Heart right ventricle (tissue), 16 donors: ENCODE measurements at regions not wholly inside any gene's neighbourhood (a gene's known extent, or its start where the extent isn't known, plus 50 kb on each side); places are given as distances from the start of the nearest gene placed in this dataset.
"Not testable (repeated sequence)": the region's sequence is repeated elsewhere in the genome, so short reads cannot be mapped to it uniquely, and the experiment has no call there.

ENCODE experiments used
- ATAC-seq, 8 donors: fragments of 200-7000 bp; cut with Tn5 transposase; one replicate each; pipeline ENCODE4 v1.9.1; 2020; ENCODE audit warnings: mild to moderate bottlenecking in 8 of 8, moderate library complexity in 8 of 8, moderate number of reproducible peaks in 1 of 8
- DNase-seq, 2 donors: peaks; one replicate each; pipeline ENCODE4 v3.0.0-alpha.2; 2020
- H3K27ac ChIP-seq, 10 donors: fragments of 200-600 bp; sonication (generic) in 2 of 10; one replicate each; pipeline versions ENCODE4 v1.5.0 to v1.8.0; 2020 to 2022; ENCODE audit warnings: mild to moderate bottlenecking in 3 of 10
- H3K27me3 ChIP-seq, 7 donors: fragments of 200-600 bp; one replicate each; pipeline ENCODE4 v1.8.0; 2021 to 2022; ENCODE audit warnings: mild to moderate bottlenecking in 2 of 7
- H3K36me3 ChIP-seq, 9 donors: fragments of 200-600 bp; sonication (generic) in 1 of 9; one replicate each; pipeline versions ENCODE4 v1.5.0 to v1.8.0; 2020 to 2022; ENCODE audit warnings: mild to moderate bottlenecking in 2 of 9
- H3K4me1 ChIP-seq, 9 donors: fragments of 200-600 bp; sonication (generic) in 1 of 9; one replicate each; pipeline versions ENCODE4 v1.5.0 to v1.8.0; 2020 to 2022; ENCODE audit warnings: mild to moderate bottlenecking in 4 of 9
- H3K4me3 ChIP-seq, 10 donors: fragments of 200-600 bp; sonication (generic) in 2 of 10; one replicate each; pipeline versions ENCODE4 v1.5.0 to v1.8.0; 2020 to 2022; ENCODE audit warnings: mild to moderate bottlenecking in 7 of 10, moderate library complexity in 2 of 10
- H3K9me3 ChIP-seq, 11 donors: fragments of 200-600 bp in 10 of 11; sonication (generic) in 2 of 11; one replicate each; pipeline versions ENCODE4 v1.5.0 to v1.8.0; 2013 to 2022; ENCODE audit warnings: mild to moderate bottlenecking in 2 of 11, control low read depth in 1 of 11, moderate library complexity in 1 of 11
- WGBS, 2 donors: extraction: QIAGEN DNeasy Blood & Tissue Kit; methylation state at CpG; one replicate each; pipeline ENCODE4 v1.1.7; 2013; ENCODE audit warnings: inconsistent platforms in 1 of 2; 5-methylcytosine and 5-hydroxymethylcytosine counted together
- intact Hi-C, 10 donors: fragments of 100-400 bp; cut with DNase I; formaldehyde crosslinking; loops; one replicate each; pipeline versions ENCODE4 v1.11.1 to v1.14.2; 2022
- TF ChIP-seq, protein P1 (sequence below), 9 donors: fragments of 200-600 bp; sonication (generic) in 2 of 9; IDR thresholded peaks; one replicate each; pipeline versions ENCODE4 v1.5.0 to v1.8.0; 2021 to 2022; ENCODE audit warnings: antibody characterized with exemption in 9 of 9, mild to moderate bottlenecking in 5 of 9, moderate library complexity in 1 of 9
- donor health status: Arrhythmogenic right ventricular cardiomyopathy.
- donor health status: ischemic (EF 13 %, LVEDD 7.1; RV severe dilation, severe dysfunction).
- donor health status: healthy with polysubstance abuse.
- donor health status: DM: no; HTN: yes; CAD: no.
- donor health status: DM: no; HTN: no; CAD: no.
- donor health status: ischemic (EF 25% LVEDD 6.9; RV normal size, moderate dysfunction).
- donor health status: ischemic (EF 25% LVEDD 5.7; RV mildly dilated, moderate dysfunction).
- donor health status: healthy.
- donor health status: DM: yes; HTN: yes; CAD: no.
- donor health status: Ischemic cardiomyopathy.
- donor health status: ischemic (EF 35%, LVEDD 5.7; RV mildly dilated, moderate dysfunction).
- donor health status: nonischemic (EF 11% LVEDD 7.7; RV severe dilation, severe dysfunction).
- donor health status: DM: yes; HTN: yes; CAD: no.
- donor health status: PGD.
- donor health status: ischemic (EF 29% LVEDD 5.4; RV normal size, mild dysfunction).
- donor health status: nonischemic (EF 23%, LVEDD 6.1; RV moderate dilation, normal function).

DNA sequence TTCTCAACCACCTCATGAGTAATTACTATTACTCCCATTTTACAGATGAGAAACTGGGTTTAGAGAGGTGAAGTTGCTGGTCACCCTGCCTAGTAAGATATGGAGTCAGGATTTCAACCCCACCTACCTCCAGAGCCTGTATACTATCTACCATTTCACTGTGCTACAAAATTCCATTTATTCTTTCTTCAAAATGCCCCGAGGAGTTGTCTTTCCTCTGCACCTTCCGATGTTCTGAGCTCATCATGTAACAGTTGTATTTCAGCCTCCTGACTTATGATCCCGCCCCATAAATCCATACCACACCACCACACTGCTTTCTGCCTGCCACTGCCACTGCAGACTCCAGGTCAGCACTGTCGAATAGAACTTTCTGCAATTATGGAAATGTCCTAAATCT is 71.3 kb upstream of the SLC25A36 start:
- Histone ChIP-seq H3K36me3 (no peaks in the 10 kb centered on the region), H3K27me3 (peaks cover 0 to 3% (median 0%) of the 10 kb centered on the region in 7 donors), H3K27ac (no peak overlapping the region), H3K9me3 (peaks cover 0 to 10% (median 0%) of the 10 kb centered on the region in 11 donors), H3K4me1 (no peaks in the 10 kb centered on the region), H3K4me3 (no peak overlapping the region)
- intact Hi-C loops, result no loop called here
- 80 to 85% methylated on average over 4 of the region's 4 CpGs for WGBS, 2 donors
- TF ChIP-seq, protein P1, sequence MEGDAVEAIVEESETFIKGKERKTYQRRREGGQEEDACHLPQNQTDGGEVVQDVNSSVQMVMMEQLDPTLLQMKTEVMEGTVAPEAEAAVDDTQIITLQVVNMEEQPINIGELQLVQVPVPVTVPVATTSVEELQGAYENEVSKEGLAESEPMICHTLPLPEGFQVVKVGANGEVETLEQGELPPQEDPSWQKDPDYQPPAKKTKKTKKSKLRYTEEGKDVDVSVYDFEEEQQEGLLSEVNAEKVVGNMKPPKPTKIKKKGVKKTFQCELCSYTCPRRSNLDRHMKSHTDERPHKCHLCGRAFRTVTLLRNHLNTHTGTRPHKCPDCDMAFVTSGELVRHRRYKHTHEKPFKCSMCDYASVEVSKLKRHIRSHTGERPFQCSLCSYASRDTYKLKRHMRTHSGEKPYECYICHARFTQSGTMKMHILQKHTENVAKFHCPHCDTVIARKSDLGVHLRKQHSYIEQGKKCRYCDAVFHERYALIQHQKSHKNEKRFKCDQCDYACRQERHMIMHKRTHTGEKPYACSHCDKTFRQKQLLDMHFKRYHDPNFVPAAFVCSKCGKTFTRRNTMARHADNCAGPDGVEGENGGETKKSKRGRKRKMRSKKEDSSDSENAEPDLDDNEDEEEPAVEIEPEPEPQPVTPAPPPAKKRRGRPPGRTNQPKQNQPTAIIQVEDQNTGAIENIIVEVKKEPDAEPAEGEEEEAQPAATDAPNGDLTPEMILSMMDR (IDR thresholded peaks at IDR 0.05), result no peak
- DNase-seq (no peak), ATAC-seq (no peak)

DNA sequence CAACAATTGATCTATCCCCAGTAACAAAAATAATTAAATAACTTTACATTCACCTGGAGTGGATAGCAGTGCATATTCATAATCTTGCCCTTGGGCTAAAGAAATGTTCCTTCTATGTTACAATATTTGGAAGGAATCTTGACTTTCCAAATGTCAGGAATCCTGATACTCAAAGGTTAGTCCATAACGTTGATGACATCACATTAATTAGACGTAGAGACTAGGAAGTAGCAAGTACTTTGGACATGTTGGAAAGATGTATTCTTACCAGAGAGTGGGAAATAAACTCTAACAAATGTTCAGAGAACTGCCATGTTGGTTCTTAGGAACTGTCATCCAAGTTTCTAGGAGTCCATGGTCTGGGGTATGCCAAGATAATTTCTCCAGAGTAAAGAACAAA is 70.6 kb upstream of the SLC25A36 start:
- H3K36me3 ChIP-seq, result no peaks in the 10 kb centered on the region
- H3K27me3 ChIP-seq, result peaks cover 0 to 3% (median 0%) of the 10 kb centered on the region in 7 donors
- 75 to 79% methylated on average over 2 of the region's 2 CpGs for WGBS, 2 donors
- no peak for ATAC-seq
- no peak for DNase-seq
- H3K4me3 ChIP-seq, result no peak overlapping the region
- TF ChIP-seq, protein P1 (IDR thresholded peaks at IDR 0.05), result no peak
- H3K27ac ChIP-seq, result no peak overlapping the region
- H3K4me1 ChIP-seq, result no peaks in the 10 kb centered on the region
- H3K9me3 ChIP-seq, result peaks cover 0 to 4% (median 0%) of the 10 kb centered on the region in 11 donors
- intact Hi-C loops, result no loop called here

DNA sequence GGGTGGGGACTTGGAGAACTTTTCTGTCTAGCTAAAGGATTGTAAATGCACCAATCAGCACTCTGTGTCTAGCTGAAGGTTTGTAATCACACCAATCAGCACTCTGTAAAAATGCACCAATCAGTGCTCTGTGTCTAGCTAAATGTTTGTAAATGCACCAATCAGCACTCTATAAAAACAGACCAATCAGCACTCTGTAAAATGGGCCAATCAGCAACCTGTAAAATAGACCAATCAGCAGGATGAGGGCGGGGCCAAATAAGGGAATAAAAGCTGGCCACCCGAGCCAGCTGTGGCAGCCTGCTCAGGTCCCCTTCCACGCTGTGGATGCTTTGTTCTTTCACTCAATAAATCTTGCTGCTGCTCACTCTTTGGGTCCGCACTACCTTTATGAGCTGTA is 69.5 kb upstream of the SLC25A36 start:
- H3K36me3 ChIP-seq, H3K9me3 ChIP-seq, H3K27ac ChIP-seq, H3K4me1 ChIP-seq, H3K27me3 ChIP-seq, intact Hi-C loops, DNase-seq, ATAC-seq, H3K4me3 ChIP-seq: not testable (repeated sequence)
- 59 to 62% methylated on average over 4 of the region's 4 CpGs for WGBS, 2 donors

DNA sequence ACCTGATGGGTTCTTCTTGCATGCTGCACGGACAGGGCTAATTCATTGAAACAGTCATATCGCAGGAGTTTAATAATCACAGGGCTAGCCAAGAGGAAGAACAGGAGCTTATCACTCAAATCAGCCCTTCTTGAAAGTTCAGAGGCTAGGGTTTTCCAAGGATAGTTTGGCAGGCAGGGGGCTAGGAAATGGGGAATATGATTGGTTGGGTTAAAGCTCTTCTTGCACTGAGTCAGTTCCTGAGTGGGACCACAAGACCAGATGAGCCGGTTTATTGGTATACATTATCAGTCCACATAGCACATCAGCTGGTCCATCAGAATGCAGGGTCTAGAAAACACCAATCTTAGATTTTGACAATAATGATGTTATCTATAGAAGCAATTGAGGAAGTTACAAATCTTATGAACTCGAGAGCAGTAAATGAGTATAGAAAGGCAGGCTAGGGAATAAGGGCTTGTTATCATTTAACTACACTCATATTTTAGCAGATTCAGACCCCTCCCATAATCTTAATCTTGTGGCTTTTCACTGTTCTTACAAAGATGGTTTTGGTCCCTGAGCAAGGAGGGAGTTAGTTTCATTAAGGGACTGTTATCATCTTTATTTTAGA is 58.1 kb upstream of the SLC25A36 start:
- ATAC-seq, result no peak
- WGBS, 2 donors, result 80 to 82% methylated on average over 4 of the region's 4 CpGs
- Histone ChIP-seq H3K36me3 (no peaks in the 10 kb centered on the region), H3K27me3 (peaks cover 0 to 2% (median 0%) of the 10 kb centered on the region in 7 donors), H3K27ac (no peak overlapping the region), H3K9me3 (peaks cover 0 to 3% (median 0%) of the 10 kb centered on the region in 11 donors), H3K4me1 (no peaks in the 10 kb centered on the region), H3K4me3 (no peak overlapping the region)
- TF ChIP-seq, protein P1 (IDR thresholded peaks at IDR 0.05), result no peak
- no peak for DNase-seq
- intact Hi-C loops, result no loop called here

DNA sequence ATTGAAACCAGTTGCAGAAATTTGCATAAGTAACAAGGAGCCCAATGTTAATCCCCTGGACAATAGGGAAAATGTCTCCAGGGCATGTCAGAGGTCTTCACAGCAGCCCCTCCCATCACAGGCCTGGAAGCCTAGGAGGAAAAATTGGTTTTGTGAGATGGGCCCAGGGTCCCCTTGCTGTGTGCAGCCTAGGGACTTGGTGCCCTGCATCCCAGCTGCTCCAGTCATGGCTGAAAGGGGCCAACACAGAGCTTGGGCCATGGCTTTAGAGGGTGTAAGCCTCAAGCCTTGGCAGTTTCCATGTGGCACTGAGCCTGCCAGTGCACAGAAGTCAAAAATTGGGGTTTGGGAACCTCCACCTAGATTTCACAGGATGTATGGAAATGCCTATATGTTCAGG is 55.9 kb upstream of the SLC25A36 start:
- H3K27me3 ChIP-seq, DNase-seq, H3K4me3 ChIP-seq, H3K27ac ChIP-seq, H3K9me3 ChIP-seq, ATAC-seq, intact Hi-C loops, H3K4me1 ChIP-seq, H3K36me3 ChIP-seq: not testable (repeated sequence)
